Ramos (cell line): ENCODE measurements at regions not wholly inside any gene's neighbourhood (a gene's known extent, or its start where the extent isn't known, plus 50 kb on each side); places are given as distances from the start of the nearest gene placed in this dataset.
"Not testable (repeated sequence)": the region's sequence is repeated elsewhere in the genome, so short reads cannot be mapped to it uniquely, and the experiment has no call there.

Experiments
- in situ Hi-C: fragments of 300-500 bp; cut with MboI; formaldehyde crosslinking; loops from one replicate; pipeline ENCODE4 v1.14.3; 2022; ENCODE audit warnings: low sequenced_read_pairs; ENCODE audit not compliant: unreplicated experiment

DNA sequence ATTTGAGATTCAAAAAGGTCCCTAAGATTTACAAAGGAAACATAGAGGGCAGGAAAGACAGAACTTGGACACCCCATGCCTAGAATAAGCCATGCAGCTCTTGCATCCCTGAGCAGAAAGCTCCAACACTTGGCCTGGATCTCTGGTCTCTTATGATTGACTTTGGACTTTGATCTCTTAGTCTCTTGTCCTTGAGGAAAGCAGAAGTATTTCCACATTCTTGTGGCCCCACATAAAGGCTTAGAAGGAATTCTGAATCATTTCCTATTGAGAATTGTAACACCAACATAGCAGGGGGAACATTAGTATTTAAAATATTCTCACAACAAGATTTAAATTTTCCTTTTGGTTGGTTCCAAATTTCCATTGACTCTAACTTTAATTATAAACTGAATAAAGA lies 283.7 kb upstream of the PRKD1 start:
- in situ Hi-C loops: loop anchor here (25.0 kb wide), 1 partner anchor 674 kb away; no protein-coding TSS in a partner anchor

DNA sequence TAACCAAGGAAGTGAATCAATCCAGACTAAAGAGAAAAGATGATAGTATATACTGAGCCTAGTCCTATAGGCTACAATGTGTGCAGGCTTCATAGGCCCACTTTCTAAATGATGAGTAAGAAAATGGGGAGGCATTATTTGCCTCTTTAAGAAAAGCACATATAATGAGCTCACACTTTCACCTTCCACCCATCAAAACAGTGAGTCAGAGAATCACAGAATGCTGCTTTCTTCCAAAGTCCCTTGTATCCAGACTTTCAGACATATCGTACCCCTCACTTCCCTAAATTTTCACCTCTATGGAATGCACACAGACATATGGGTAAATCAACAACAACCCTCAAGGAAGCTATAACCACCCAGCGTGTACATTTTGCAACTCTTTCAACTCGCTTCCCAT lies 286.4 kb upstream of the PRKD1 start:
- in situ Hi-C loops: loop anchor here (25.0 kb wide), 1 partner anchor 677 kb away; no protein-coding TSS in a partner anchor

GRCh38 chr14:30214461-30215090 lies 286.9 kb upstream of the PRKD1 start:
- in situ Hi-C loops: loop anchor here (25.0 kb wide), 1 partner anchor 677 kb away; no protein-coding TSS in a partner anchor

GRCh38 chr14:30218907-30219306 lies 291.3 kb upstream of the PRKD1 start:
- in situ Hi-C loops: loop anchor here (25.0 kb wide), 1 partner anchor 682 kb away; no protein-coding TSS in a partner anchor

- in situ Hi-C loops: loop anchor here (25.0 kb wide), 1 partner anchor 684 kb away; no protein-coding TSS in a partner anchor
Observed at GRCh38 chr14:30221546-30221945, 293.9 kb upstream of the PRKD1 start.

GRCh38 chr14:30223385-30223785 lies 295.7 kb upstream of the PRKD1 start:
- in situ Hi-C loops: loop anchor here (25.0 kb wide), 1 partner anchor 686 kb away; no protein-coding TSS in a partner anchor

- in situ Hi-C loops: loop anchor here (25.0 kb wide), 1 partner anchor 687 kb away; no protein-coding TSS in a partner anchor
Observed at GRCh38 chr14:30223966-30224365, 296.3 kb upstream of the PRKD1 start.

DNA sequence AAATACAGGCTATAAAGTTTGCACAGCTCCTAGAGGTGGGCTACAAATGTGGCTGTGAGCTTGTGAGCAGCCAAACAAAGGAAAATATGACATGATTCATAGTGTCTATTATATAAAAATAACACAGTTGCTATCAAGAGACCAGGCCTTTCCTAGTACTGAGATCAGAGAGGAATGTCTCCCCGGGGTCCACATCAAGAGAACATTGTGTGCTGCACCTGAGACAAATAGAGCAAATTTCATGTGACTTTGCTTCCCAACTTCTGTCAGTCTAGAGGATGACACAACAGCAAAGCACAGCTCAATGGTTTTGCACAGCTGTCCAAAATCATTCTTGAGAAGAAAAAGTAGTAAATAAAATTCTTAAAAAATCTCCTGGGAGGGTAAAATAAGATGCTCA lies 297.5 kb upstream of the PRKD1 start:
- in situ Hi-C loops: no loop called here

GRCh38 chr14:30227436-30227835 lies 299.8 kb upstream of the PRKD1 start:
- in situ Hi-C loops: no loop called here

GRCh38 chr14:30227876-30228275 lies 300.2 kb upstream of the PRKD1 start:
- in situ Hi-C loops: no loop called here

- in situ Hi-C loops: no loop called here
Observed at GRCh38 chr14:30230719-30231118, 303.1 kb upstream of the PRKD1 start.

GRCh38 chr14:30234966-30235365 lies 307.3 kb upstream of the PRKD1 start:
- in situ Hi-C loops: no loop called here

- in situ Hi-C loops: no loop called here
Observed at GRCh38 chr14:30235485-30235884, 307.8 kb upstream of the PRKD1 start.

- in situ Hi-C loops: no loop called here
Observed at GRCh38 chr14:30238936-30239335, 311.3 kb upstream of the PRKD1 start.

GRCh38 chr14:30240018-30240417 lies 312.4 kb upstream of the PRKD1 start:
- in situ Hi-C loops: no loop called here

- in situ Hi-C loops: no loop called here
Observed at GRCh38 chr14:30240685-30241084, 313.0 kb upstream of the PRKD1 start.

GRCh38 chr14:30242744-30243143 lies 315.1 kb upstream of the PRKD1 start:
- in situ Hi-C loops: no loop called here

DNA sequence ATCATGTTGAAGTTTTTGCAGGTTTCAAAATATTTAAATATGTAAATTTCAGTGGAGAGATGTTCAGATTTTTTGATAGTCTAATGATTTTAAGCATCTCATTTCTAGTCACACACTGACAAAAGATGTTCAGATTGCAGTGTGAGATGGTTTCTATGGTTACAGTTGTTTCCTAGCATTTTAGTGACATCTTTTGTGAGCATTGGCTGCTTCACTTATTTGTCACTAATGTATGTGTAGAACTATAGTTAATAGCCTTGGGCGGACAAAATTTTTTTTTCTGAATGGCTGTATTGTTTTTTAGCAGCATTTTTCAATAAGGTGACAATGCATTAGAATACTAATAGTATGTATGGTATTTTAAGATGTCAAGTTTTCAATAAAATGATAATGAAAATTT lies 315.6 kb upstream of the PRKD1 start:
- in situ Hi-C loops: no loop called here

GRCh38 chr14:30243805-30244204 lies 315.2 kb upstream of the G2E3 start:
- in situ Hi-C loops: no loop called here

GRCh38 chr14:30244348-30244747 lies 314.6 kb upstream of the G2E3 start:
- in situ Hi-C loops: not testable (repeated sequence)

- in situ Hi-C loops: no loop called here
Observed at GRCh38 chr14:30251017-30251416, 307.9 kb upstream of the G2E3 start.

- in situ Hi-C loops: no loop called here
Observed at GRCh38 chr14:30251557-30252100, 307.3 kb upstream of the G2E3 start.
